ENCODE measurements at regions not wholly inside any gene's neighbourhood (a gene's known extent, or its start where the extent isn't known, plus 50 kb on each side); places are given as distances from the start of the nearest gene placed in this dataset.

DNA sequence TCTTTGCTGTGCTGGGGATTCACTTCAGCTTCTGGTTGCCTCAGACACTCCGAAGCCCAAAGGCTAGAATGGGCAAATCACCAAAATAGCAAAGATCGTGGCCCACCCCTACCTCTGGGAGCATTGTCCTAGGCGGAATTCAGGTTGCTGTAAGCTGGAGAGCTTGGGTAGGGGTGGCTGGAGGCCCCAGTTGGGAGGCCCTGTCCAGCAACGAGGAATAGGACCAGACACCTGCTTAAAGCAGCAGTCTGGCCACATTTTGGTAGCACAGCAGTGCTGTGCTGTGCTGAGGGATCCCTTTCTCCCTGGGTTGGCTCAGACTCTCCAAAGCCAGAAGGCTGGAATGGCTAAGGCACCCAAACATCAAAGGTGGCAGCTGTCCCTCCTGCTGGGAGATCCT lies 99.3 kb downstream of the CLDN1 start:
- Mint-ChIP-seq H3K9me3 (ENCODE audit: low read depth) (peaks cover 15% of the 10 kb centered on the region), H3K27me3 (ENCODE audit: low read depth) (no peaks in the 10 kb centered on the region), H3K4me1 (ENCODE audit: low read depth) (no peaks in the 10 kb centered on the region), H3K36me3 (ENCODE audit: low read depth) (peaks cover 7% of the 10 kb centered on the region), H3K27ac (ENCODE audit: unreplicated experiment) (no peak overlapping the region), H3K4me3 (ENCODE audit: unreplicated experiment) (no peak overlapping the region)
- TF ChIP-seq, protein P1, sequence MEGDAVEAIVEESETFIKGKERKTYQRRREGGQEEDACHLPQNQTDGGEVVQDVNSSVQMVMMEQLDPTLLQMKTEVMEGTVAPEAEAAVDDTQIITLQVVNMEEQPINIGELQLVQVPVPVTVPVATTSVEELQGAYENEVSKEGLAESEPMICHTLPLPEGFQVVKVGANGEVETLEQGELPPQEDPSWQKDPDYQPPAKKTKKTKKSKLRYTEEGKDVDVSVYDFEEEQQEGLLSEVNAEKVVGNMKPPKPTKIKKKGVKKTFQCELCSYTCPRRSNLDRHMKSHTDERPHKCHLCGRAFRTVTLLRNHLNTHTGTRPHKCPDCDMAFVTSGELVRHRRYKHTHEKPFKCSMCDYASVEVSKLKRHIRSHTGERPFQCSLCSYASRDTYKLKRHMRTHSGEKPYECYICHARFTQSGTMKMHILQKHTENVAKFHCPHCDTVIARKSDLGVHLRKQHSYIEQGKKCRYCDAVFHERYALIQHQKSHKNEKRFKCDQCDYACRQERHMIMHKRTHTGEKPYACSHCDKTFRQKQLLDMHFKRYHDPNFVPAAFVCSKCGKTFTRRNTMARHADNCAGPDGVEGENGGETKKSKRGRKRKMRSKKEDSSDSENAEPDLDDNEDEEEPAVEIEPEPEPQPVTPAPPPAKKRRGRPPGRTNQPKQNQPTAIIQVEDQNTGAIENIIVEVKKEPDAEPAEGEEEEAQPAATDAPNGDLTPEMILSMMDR (IDR thresholded peaks at IDR 0.05) = no peak
- DNase-seq (ENCODE audit: low spot score) = no peak

GRCh38 chr3:190222360-190222759 lies 99.9 kb downstream of the CLDN1 start:
- Mint-ChIP-seq H3K36me3 (ENCODE audit: low read depth) (peaks cover 7% of the 10 kb centered on the region), H3K9me3 (ENCODE audit: low read depth) (peaks cover 15% of the 10 kb centered on the region), H3K4me1 (ENCODE audit: low read depth) (no peaks in the 10 kb centered on the region), H3K27ac (ENCODE audit: unreplicated experiment) (no peak overlapping the region), H3K4me3 (ENCODE audit: unreplicated experiment) (no peak overlapping the region), H3K27me3 (ENCODE audit: low read depth) (no peaks in the 10 kb centered on the region)
- TF ChIP-seq, protein P1 (IDR thresholded peaks at IDR 0.05) = no peak
- no peak for DNase-seq (ENCODE audit: low spot score)

DNA sequence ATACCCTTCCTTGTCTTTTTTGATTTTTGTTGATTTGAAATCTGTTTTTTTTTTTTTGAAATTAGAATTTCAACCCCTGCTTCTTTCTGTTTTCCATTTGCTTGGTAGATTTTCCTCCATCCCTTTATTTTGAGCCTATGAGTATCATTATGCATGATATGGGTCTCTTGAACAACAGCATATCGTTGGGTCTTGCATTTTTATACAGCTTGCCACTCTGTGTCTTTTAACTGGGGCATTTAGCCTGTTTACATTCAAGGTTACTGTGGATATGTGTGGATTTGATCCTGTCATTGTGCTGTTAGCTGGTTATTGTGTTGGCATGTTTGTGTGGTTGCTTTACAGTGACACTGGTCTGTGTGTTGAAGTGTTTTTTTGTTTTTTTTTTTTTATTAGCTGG lies 99.7 kb upstream of the P3H2 start:
- no peak overlapping the region for H3K27ac Mint-ChIP-seq (ENCODE audit: unreplicated experiment)
- no peak overlapping the region for H3K4me3 Mint-ChIP-seq (ENCODE audit: unreplicated experiment)
- TF ChIP-seq, protein P1 (IDR thresholded peaks at IDR 0.05) = no peak
- peaks cover 15% of the 10 kb centered on the region for H3K9me3 Mint-ChIP-seq (ENCODE audit: low read depth)
- no peak for DNase-seq (ENCODE audit: low spot score)
- H3K27me3 Mint-ChIP-seq (ENCODE audit: low read depth) = no peaks in the 10 kb centered on the region
- H3K36me3 Mint-ChIP-seq (ENCODE audit: low read depth) = peaks cover 7% of the 10 kb centered on the region
- H3K4me1 Mint-ChIP-seq (ENCODE audit: low read depth) = no peaks in the 10 kb centered on the region

DNA sequence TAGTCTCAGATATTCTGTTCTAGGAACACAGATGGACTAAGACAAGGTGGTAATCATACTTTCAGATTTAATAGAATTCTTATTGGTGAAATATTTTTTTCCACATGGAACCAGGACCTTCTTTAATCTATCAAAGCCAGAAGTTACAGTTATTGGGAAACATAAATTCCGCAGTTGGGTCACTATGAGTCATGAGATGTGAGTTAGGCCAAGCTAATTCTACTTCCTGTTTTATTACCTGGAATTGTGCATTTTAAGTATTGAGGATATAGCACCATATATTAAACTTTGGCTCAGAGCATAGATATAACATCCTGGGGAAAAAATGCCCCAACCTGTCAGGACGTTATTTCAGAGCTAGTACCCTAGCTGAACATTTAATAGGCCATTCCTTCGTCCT lies 96.4 kb upstream of the P3H2 start:
- Mint-ChIP-seq H3K27me3 (ENCODE audit: low read depth) (no peaks in the 10 kb centered on the region), H3K27ac (ENCODE audit: unreplicated experiment) (no peak overlapping the region), H3K9me3 (ENCODE audit: low read depth) (peaks cover 32% of the 10 kb centered on the region), H3K4me1 (ENCODE audit: low read depth) (no peaks in the 10 kb centered on the region), H3K36me3 (ENCODE audit: low read depth) (peaks cover 9% of the 10 kb centered on the region), H3K4me3 (ENCODE audit: unreplicated experiment) (no peak overlapping the region)
- no peak for DNase-seq (ENCODE audit: low spot score)
- TF ChIP-seq, protein P1 (IDR thresholded peaks at IDR 0.05) = no peak

DNA sequence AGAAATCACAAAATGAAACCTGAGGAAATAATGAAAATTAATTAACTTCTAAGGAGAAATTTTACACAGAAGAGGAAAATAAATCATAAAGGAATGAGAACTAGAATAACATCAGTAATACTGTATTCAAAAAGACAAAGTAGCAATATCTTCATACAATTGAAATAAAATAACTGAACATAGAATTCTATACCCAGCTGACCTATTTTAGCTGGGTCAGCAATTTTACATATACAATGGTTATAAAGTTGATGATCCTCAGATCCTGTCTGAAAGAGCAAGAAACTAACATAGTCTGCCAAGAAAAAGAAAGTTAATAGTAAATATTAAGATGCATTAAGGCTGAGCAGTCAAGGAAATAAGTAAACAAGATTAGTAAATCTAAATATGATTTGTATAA lies 93.0 kb upstream of the P3H2 start:
- Mint-ChIP-seq H3K27ac (ENCODE audit: unreplicated experiment) (no peak overlapping the region), H3K27me3 (ENCODE audit: low read depth) (no peaks in the 10 kb centered on the region), H3K9me3 (ENCODE audit: low read depth) (peaks cover 22% of the 10 kb centered on the region), H3K4me3 (ENCODE audit: unreplicated experiment) (no peak overlapping the region), H3K36me3 (ENCODE audit: low read depth) (peaks cover 4% of the 10 kb centered on the region), H3K4me1 (ENCODE audit: low read depth) (no peaks in the 10 kb centered on the region)
- TF ChIP-seq, protein P1 (IDR thresholded peaks at IDR 0.05) = no peak
- no peak for DNase-seq (ENCODE audit: low spot score)

All from chondrocyte (in vitro differentiated cells).